Stimulated activated CD4-positive, alpha-beta T cell treated with anti-CD3 and anti-CD28 coated beads, Interleukin-2, amount 100 ng/mL, for 24 hours (primary cell): ENCODE measurements at regions not wholly inside any gene's neighbourhood (a gene's known extent, or its start where the extent isn't known, plus 50 kb on each side); places are given as distances from the start of the nearest gene placed in this dataset.

ENCODE experiments used
- DNase-seq, 2 donors: peaks; one replicate each; pipeline ENCODE4 v3.0.0-alpha.2; 2020

DNA sequence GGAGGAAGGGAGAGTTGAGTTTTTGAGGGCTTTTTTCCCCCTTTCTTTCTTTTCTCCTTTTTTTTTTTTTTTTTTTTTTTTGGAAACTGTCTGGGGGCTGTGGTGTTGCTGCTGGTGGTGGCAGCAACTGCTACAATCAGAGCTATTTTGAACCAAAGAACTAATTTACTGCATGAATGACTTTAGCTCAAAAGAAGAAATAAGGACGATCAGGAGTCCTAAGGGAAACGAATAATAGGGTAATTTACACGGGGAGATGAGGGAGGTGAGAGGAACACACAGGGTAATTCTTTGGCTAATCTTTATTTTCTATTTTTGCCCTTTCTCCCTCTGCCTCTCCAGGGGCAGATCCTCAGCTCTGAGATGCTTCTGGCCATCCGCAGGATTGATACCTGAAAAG, 119.8 kb downstream of the TMEM132E start:
- DNase-seq = no peak

DNA sequence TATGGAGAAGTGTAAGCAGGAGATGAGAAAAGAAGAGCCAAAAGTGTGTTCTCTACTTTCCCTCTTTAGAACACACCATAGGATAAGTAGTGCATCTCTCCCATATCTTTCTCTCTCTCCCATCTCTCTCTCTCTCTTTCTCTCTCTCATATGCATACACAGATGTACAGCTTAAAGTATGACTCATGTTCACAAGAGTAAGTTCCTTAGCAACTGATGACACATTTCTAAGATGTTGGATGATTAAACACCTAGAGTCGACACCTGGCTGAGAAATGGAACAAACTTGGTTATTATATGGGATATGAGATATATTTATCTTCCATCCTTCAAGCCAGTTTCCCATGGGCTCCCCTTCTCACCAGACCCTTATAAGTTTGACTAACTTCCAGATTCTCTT, 113.5 kb downstream of the TMEM132E start:
- DNase-seq = no peak
